HG02763 (cell line): ENCODE measurements at regions not wholly inside any gene's neighbourhood (a gene's known extent, or its start where the extent isn't known, plus 50 kb on each side); places are given as distances from the start of the nearest gene placed in this dataset.
A peak's percentile ranks its signal among the peaks of the same experiment; 100 is the strongest.
"Not testable (repeated sequence)": the region's sequence is repeated elsewhere in the genome, so short reads cannot be mapped to it uniquely, and the experiment has no call there.

Experiments
- ATAC-seq: cut with Tn5 transposase; IDR thresholded peaks from one replicate; pipeline ENCODE4 v1.9.1; 2021; ENCODE audit warnings: mild to moderate bottlenecking, moderate library complexity; ENCODE audit not compliant: unreplicated experiment

- ATAC-seq: no peak
These were observed 149.2 kb upstream of the SYT10 start for GRCh38 chr12:33588725-33589405.

DNA sequence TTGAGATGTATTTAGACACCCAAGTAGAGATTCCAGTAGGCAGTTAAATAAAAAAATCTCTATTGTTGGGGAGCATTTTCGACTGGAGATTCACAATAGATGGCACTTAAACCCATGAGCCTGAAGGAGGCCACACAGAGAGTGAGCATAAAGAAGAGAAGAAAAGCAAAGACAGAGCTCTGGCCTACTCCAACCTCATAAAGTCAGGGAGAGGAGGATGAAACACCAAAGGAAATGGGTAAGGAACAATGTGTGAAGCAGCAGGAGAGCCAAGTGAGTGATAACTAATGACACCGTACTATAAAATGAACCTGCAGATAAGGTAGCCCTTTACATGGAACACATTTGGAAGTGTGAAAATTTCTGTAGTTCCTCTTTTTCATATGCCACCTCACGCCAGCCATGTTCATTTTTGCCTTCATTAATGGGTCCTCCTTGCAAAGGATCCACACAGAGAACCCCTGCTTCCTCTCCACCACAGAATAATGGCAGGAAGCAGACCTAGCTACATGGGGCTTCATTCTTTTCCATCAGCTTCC is 150.0 kb upstream of the SYT10 start:
- no peak for ATAC-seq

- ATAC-seq: no peak
These were observed 154.1 kb upstream of the SYT10 start for GRCh38 chr12:33593753-33594152.

- no peak for ATAC-seq
These were observed 156.4 kb upstream of the SYT10 start for GRCh38 chr12:33596061-33596460.

- no peak for ATAC-seq
These were observed 157.2 kb upstream of the SYT10 start for GRCh38 chr12:33596814-33597213.

GRCh38 chr12:33602515-33602914 is 162.9 kb upstream of the SYT10 start:
- no peak for ATAC-seq

- ATAC-seq: no peak
These were observed 166.1 kb upstream of the SYT10 start for GRCh38 chr12:33605757-33606156.

GRCh38 chr12:33609910-33610309 is 170.3 kb upstream of the SYT10 start:
- no peak for ATAC-seq

GRCh38 chr12:33614630-33615029 is 175.0 kb upstream of the SYT10 start:
- ATAC-seq: no peak

GRCh38 chr12:33617218-33617617 is 177.6 kb upstream of the SYT10 start:
- no peak for ATAC-seq

GRCh38 chr12:33628087-33628486 is 188.5 kb upstream of the SYT10 start:
- ATAC-seq: no peak

DNA sequence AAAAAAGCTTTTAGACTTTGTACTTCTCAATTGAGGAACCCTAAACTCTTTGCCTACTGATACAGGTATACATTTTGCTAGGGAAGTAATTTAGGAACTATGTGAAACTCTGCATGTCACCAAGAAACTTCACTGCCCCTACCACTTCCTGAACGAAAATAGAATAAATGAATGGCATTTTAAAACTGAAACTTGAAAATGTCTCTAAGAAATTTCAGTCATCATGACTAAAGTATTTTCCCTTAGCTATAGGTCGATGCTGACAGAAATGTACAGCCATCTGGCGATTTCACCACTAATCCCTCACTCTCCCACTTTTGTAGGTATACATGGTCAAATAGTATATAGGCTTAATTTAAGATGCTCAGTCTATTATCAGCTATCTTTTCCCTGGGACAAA is 194.9 kb upstream of the SYT10 start:
- peak; percentile 53 for ATAC-seq

DNA sequence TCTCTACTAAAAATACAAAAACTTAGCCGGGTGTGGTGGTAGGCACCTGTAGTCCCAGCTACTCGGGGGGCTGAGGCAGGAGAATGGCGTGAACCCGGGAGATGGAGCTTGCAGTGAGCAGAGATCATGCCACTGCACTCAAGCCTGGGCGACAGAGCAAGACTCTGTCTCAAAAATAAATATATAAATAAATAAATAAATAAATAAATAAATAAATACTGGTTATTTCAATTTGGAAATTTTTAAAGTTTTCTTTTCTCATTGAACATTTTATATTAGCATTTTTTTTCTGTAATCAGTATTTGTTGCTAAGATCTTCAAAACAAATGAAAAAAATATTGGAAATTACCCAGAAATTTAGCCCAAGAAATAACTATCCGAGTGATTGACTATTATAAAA is 197.3 kb upstream of the SYT10 start:
- ATAC-seq: not testable (repeated sequence)

GRCh38 chr12:33639975-33640374 is 200.4 kb upstream of the SYT10 start:
- no peak for ATAC-seq

- ATAC-seq: no peak
These were observed 210.4 kb upstream of the SYT10 start for GRCh38 chr12:33649992-33650391.

DNA sequence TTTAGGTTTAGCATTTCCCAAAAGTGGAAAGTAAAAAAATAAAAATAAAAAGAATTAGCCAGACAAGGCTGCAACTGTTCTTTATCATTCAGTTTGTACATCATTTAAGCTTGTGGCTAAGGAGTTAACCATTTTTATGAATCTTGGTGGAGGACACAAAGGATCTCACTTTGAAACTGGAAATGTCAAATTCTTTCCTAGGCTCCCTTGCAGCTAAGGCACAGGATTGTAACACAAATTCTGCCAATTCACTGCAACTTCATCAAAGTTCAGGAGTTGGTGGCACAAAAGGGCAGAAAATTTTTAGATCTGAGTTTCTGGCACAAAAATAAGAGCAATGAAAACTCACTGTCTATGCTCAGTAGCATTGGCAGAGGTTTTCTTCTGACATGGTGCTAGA is 211.2 kb upstream of the SYT10 start:
- no peak for ATAC-seq

- ATAC-seq: no peak
These were observed 213.7 kb upstream of the SYT10 start for GRCh38 chr12:33653362-33653761.

- no peak for ATAC-seq
These were observed 214.7 kb upstream of the SYT10 start for GRCh38 chr12:33654313-33654712.

GRCh38 chr12:33663000-33663654 is 223.5 kb upstream of the SYT10 start:
- ATAC-seq: no peak

- ATAC-seq: no peak
These were observed 229.7 kb upstream of the SYT10 start for GRCh38 chr12:33669349-33669748.

GRCh38 chr12:33670284-33670683 is 230.7 kb upstream of the SYT10 start:
- no peak for ATAC-seq

DNA sequence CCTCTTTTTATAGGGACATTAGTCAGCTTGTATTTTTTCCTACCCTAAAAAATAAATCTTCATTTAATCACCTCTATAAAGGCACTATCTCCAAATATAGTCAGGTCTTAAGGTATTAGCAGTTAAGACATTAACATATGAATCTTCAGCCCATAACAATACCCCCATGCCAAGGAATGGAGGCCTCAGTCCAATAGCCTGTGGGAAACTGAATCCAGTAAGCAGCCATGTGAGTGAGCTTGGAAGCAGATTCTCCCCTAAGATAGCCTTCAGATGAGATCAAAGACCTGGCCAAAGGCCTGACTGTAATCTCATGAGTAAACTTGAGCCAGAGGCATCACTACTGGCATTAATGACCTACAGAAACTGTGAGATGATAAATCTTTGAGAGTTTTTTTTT is 232.1 kb upstream of the SYT10 start:
- ATAC-seq: no peak
